ENCODE measurements at regions not wholly inside any gene's neighbourhood (a gene's known extent, or its start where the extent isn't known, plus 50 kb on each side); places are given as distances from the start of the nearest gene placed in this dataset.

DNA sequence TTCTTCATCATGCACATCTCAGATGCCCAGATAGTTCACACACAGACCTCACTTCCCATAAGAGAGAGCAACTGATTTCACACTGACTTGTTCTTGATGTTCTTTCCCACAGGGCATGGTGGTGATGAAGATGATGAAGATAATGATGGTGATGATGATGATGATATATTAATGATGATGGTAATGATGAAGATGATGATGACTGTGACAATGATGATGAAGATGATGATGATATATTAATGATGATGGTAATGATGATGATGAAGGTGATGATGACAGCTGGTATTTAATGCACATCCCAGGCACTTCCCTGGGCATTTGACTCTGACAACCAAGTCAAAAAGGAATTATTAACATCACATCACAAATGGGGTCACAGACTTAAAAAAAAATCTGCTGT, 225.2 kb downstream of the MAF start:
- Histone ChIP-seq H3K36me3 (ENCODE audit: control insufficient read depth, insufficient read depth, low read length) (no peaks in the 10 kb centered on the region), H3K4me3 (ENCODE audit: low read depth, low read length) (no peak overlapping the region), H3K27me3 (ENCODE audit: control insufficient read depth, insufficient read depth, low read length) (no peaks in the 10 kb centered on the region)
- TF ChIP-seq, protein P1, sequence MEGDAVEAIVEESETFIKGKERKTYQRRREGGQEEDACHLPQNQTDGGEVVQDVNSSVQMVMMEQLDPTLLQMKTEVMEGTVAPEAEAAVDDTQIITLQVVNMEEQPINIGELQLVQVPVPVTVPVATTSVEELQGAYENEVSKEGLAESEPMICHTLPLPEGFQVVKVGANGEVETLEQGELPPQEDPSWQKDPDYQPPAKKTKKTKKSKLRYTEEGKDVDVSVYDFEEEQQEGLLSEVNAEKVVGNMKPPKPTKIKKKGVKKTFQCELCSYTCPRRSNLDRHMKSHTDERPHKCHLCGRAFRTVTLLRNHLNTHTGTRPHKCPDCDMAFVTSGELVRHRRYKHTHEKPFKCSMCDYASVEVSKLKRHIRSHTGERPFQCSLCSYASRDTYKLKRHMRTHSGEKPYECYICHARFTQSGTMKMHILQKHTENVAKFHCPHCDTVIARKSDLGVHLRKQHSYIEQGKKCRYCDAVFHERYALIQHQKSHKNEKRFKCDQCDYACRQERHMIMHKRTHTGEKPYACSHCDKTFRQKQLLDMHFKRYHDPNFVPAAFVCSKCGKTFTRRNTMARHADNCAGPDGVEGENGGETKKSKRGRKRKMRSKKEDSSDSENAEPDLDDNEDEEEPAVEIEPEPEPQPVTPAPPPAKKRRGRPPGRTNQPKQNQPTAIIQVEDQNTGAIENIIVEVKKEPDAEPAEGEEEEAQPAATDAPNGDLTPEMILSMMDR (IDR thresholded peaks at IDR 0.05; ENCODE audit: insufficient read depth, low read length, poor library complexity, severe bottlenecking), result no peak
- no peak for DNase-seq (ENCODE audit: low read depth)

GRCh38 chr16:79372503-79373184, 227.9 kb downstream of the MAF start:
- Histone ChIP-seq H3K36me3 (ENCODE audit: control insufficient read depth, insufficient read depth, low read length) (no peaks in the 10 kb centered on the region), H3K27me3 (ENCODE audit: control insufficient read depth, insufficient read depth, low read length) (no peaks in the 10 kb centered on the region), H3K4me3 (ENCODE audit: low read depth, low read length) (no peak overlapping the region)
- DNase-seq (ENCODE audit: low read depth), result peak; percentile 35
- TF ChIP-seq, protein P1 (IDR thresholded peaks at IDR 0.05; ENCODE audit: insufficient read depth, low read length, poor library complexity, severe bottlenecking), result no peak

DNA sequence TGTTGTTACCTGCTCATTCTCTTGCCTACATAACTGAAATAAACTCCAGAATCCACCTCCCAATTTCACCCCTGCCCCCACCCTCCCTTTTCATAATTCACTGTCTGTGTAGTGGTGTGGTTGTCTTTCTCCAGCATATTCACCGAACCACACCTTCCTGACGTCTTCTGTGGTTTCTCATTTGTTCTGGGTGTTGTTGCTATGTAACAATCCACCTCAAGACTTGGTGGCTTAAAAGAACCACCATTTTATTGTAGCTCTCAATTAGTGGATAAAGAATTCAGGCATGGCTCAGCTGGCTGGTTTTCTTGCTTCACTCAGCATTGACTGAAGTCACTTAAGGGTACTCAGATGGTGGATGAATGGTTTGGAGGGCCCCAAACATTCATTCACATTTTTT, 229.8 kb downstream of the MAF start:
- no peak overlapping the region for H3K4me3 ChIP-seq (ENCODE audit: low read depth, low read length)
- no peaks in the 10 kb centered on the region for H3K27me3 ChIP-seq (ENCODE audit: control insufficient read depth, insufficient read depth, low read length)
- H3K36me3 ChIP-seq (ENCODE audit: control insufficient read depth, insufficient read depth, low read length), result no peaks in the 10 kb centered on the region
- TF ChIP-seq, protein P1 (IDR thresholded peaks at IDR 0.05; ENCODE audit: insufficient read depth, low read length, poor library complexity, severe bottlenecking), result no peak
- DNase-seq (ENCODE audit: low read depth), result no peak

GRCh38 chr16:79369796-79370195, 230.7 kb downstream of the MAF start:
- DNase-seq (ENCODE audit: low read depth), result no peak
- TF ChIP-seq, protein P1 (IDR thresholded peaks at IDR 0.05; ENCODE audit: insufficient read depth, low read length, poor library complexity, severe bottlenecking), result no peak
- Histone ChIP-seq H3K36me3 (ENCODE audit: control insufficient read depth, insufficient read depth, low read length) (no peaks in the 10 kb centered on the region), H3K27me3 (ENCODE audit: control insufficient read depth, insufficient read depth, low read length) (no peaks in the 10 kb centered on the region), H3K4me3 (ENCODE audit: low read depth, low read length) (no peak overlapping the region)

- TF ChIP-seq, protein P1 (IDR thresholded peaks at IDR 0.05; ENCODE audit: insufficient read depth, low read length, poor library complexity, severe bottlenecking), result no peak
- no peak for DNase-seq (ENCODE audit: low read depth)
These were observed 232.7 kb downstream of the MAF start for GRCh38 chr16:79367822-79368221.

DNA sequence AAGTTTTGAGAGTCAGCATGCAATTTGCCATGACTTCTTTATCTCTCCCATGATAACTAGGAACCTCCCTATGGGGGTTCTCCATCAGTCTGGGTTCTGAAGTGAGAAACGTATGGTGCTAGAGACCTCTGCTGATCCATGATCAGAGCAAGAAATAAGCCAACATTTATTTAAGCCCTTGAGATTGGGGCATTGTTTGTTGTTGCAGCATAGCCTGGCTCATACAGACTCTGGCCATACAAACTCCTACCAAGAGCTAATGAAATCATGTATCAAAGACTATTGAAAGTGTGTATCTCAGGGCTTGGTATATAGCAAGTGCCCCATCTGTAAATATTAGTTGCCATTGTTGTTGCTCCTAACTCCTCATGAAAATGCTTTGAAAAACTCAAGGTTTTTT, 233.9 kb downstream of the MAF start:
- Histone ChIP-seq H3K36me3 (ENCODE audit: control insufficient read depth, insufficient read depth, low read length) (no peaks in the 10 kb centered on the region), H3K4me3 (ENCODE audit: low read depth, low read length) (no peak overlapping the region), H3K27me3 (ENCODE audit: control insufficient read depth, insufficient read depth, low read length) (no peaks in the 10 kb centered on the region)
- TF ChIP-seq, protein P1 (IDR thresholded peaks at IDR 0.05; ENCODE audit: insufficient read depth, low read length, poor library complexity, severe bottlenecking), result no peak
- DNase-seq (ENCODE audit: low read depth), result no peak

More at GRCh38 chr16:79367822-79368221, 232.7 kb downstream of the MAF start:
- no peaks in the 10 kb centered on the region for H3K27me3 ChIP-seq (ENCODE audit: control insufficient read depth, insufficient read depth, low read length)
- no peaks in the 10 kb centered on the region for H3K36me3 ChIP-seq (ENCODE audit: control insufficient read depth, insufficient read depth, low read length)
- no peak overlapping the region for H3K4me3 ChIP-seq (ENCODE audit: low read depth, low read length)
